Tibial artery (tissue), 4 donors: ENCODE measurements at regions not wholly inside any gene's neighbourhood (a gene's known extent, or its start where the extent isn't known, plus 50 kb on each side); places are given as distances from the start of the nearest gene placed in this dataset.
"Not testable (repeated sequence)": the region's sequence is repeated elsewhere in the genome, so short reads cannot be mapped to it uniquely, and the experiment has no call there.

Experiments used
- DNase-seq, 2 donors: peaks; one replicate each; pipeline ENCODE4 v3.0.0-alpha.2; 2019
- H3K27ac ChIP-seq, 2 donors: fragments of 200-600 bp; sonication (generic) in 1 of 2; 1 replicate in 1 of 2; 2 replicates in 1 of 2; pipeline ENCODE4 v1.5.1; 2018 to 2019; ENCODE audit warnings: mild to moderate bottlenecking in 1 of 2
- H3K27me3 ChIP-seq, 2 donors: fragments of 200-600 bp; sonication (generic) in 1 of 2; one replicate each; pipeline versions ENCODE4 v1.5.1 to v1.6.0; 2016 to 2019
- H3K36me3 ChIP-seq, 3 donors: fragments of 200-600 bp; sonication (generic) in 2 of 3; one replicate each; pipeline ENCODE4 v1.5.1; 2016 to 2019; ENCODE audit warnings: mild to moderate bottlenecking in 2 of 3
- H3K4me1 ChIP-seq, 4 donors: fragments of 200-600 bp; sonication (generic) in 2 of 4; 1 replicate in 3 of 4; 2 replicates in 1 of 4; pipeline ENCODE4 v1.5.1; 2016 to 2019
- H3K4me3 ChIP-seq, 2 donors: fragments of 200-600 bp; sonication (generic) in 1 of 2; 1 replicate in 1 of 2; 2 replicates in 1 of 2; pipeline ENCODE4 v1.5.1; 2018 to 2019; ENCODE audit warnings: mild to moderate bottlenecking in 2 of 2
- H3K9me3 ChIP-seq, 3 donors: fragments of 200-600 bp; sonication (generic) in 1 of 3; one replicate each; pipeline ENCODE4 v1.5.1; 2016 to 2019
- intact Hi-C: fragments of 100-400 bp; cut with DNase I; formaldehyde crosslinking; loops from one replicate; pipeline ENCODE4 v1.15.0; 2023; ENCODE audit warnings: low total_unique reads
- TF ChIP-seq, protein P1 (sequence below), 2 experiments: fragments of 200-600 bp in 1 of 2; fragments of 450-650 bp in 1 of 2; IDR thresholded peaks; one replicate each; pipeline ENCODE4 v1.5.1; 2017 to 2019; ENCODE audit warnings: antibody characterized with exemption in 2 of 2, mild to moderate bottlenecking in 1 of 2, moderate library complexity in 1 of 2

GRCh38 chr16:26988186-26988585 is 78.5 kb upstream of the C16orf82 start:
- DNase-seq: no peak
- H3K4me3 ChIP-seq: no peak overlapping the region
- TF ChIP-seq, protein P1, sequence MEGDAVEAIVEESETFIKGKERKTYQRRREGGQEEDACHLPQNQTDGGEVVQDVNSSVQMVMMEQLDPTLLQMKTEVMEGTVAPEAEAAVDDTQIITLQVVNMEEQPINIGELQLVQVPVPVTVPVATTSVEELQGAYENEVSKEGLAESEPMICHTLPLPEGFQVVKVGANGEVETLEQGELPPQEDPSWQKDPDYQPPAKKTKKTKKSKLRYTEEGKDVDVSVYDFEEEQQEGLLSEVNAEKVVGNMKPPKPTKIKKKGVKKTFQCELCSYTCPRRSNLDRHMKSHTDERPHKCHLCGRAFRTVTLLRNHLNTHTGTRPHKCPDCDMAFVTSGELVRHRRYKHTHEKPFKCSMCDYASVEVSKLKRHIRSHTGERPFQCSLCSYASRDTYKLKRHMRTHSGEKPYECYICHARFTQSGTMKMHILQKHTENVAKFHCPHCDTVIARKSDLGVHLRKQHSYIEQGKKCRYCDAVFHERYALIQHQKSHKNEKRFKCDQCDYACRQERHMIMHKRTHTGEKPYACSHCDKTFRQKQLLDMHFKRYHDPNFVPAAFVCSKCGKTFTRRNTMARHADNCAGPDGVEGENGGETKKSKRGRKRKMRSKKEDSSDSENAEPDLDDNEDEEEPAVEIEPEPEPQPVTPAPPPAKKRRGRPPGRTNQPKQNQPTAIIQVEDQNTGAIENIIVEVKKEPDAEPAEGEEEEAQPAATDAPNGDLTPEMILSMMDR (IDR thresholded peaks at IDR 0.05): no peak
- H3K36me3 ChIP-seq: no peaks in the 10 kb centered on the region
- H3K9me3 ChIP-seq: no peaks in the 10 kb centered on the region
- intact Hi-C loops: no loop called here
- no peaks in the 10 kb centered on the region for H3K27me3 ChIP-seq
- H3K27ac ChIP-seq: no peak overlapping the region
- H3K4me1 ChIP-seq: no peaks in the 10 kb centered on the region

- H3K4me1 ChIP-seq, H3K36me3 ChIP-seq, intact Hi-C loops, H3K4me3 ChIP-seq, DNase-seq, H3K9me3 ChIP-seq, H3K27ac ChIP-seq, H3K27me3 ChIP-seq: not testable (repeated sequence)
Measured at GRCh38 chr16:26990384-26991120, 76.2 kb upstream of the C16orf82 start.

DNA sequence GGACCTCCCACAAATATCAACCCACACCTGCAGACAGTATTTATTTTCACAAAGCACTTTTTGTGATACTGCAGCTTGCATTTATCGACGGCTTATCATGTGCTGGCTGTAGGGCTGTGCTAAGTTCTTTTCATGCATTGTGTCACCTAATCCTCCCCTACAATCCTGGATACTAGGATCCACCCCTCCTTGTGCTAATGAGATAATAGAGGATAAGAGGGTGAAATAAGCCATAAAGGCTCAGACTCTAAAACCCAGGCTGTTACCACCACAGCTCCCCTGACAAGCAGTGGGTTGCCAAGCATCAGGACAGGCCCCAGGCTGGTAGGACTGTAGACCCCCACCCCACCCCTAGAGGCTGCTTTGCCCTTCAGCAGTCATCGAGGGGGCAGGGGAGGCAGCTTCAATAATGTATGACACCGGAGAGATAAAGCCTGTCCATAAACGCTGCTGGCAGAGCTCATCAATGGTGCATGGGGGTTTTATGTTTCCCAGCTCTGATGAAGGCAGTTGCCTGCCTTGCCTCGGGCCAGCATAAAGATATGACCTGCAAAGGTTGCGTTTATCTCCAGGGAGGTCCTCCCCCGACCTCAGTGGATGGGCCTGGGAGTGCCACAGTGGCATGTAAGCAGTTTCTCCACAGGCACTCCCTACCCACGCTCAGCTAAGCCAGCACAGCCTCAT is 73.9 kb upstream of the C16orf82 start:
- Histone ChIP-seq H3K27me3 (peaks cover 0 to 2% of the 10 kb centered on the region in 2 donors), H3K4me1 (no peaks in the 10 kb centered on the region), H3K27ac (no peak overlapping the region), H3K9me3 (peaks cover 0 to 6% (median 5%) of the 10 kb centered on the region in 3 donors), H3K4me3 (no peak overlapping the region), H3K36me3 (no peaks in the 10 kb centered on the region)
- TF ChIP-seq, protein P1 (IDR thresholded peaks at IDR 0.05): no peak
- DNase-seq: no peak
- intact Hi-C loops: no loop called here

- peaks cover 0 to 2% of the 10 kb centered on the region in 2 donors for H3K27me3 ChIP-seq
- DNase-seq: no peak
- no peaks in the 10 kb centered on the region for H3K36me3 ChIP-seq
- no peaks in the 10 kb centered on the region for H3K4me1 ChIP-seq
- TF ChIP-seq, protein P1 (IDR thresholded peaks at IDR 0.05): no peak
- H3K9me3 ChIP-seq: peaks cover 0 to 6% (median 5%) of the 10 kb centered on the region in 3 donors
- H3K4me3 ChIP-seq: no peak overlapping the region
- H3K27ac ChIP-seq: no peak overlapping the region
- intact Hi-C loops: no loop called here
Measured at GRCh38 chr16:26993511-26993910, 73.2 kb upstream of the C16orf82 start.

- DNase-seq: no peak
- no peak overlapping the region for H3K27ac ChIP-seq
- H3K4me3 ChIP-seq: no peak overlapping the region
- TF ChIP-seq, protein P1 (IDR thresholded peaks at IDR 0.05): no peak
- intact Hi-C loops: no loop called here
- peaks cover 0 to 6% (median 5%) of the 10 kb centered on the region in 3 donors for H3K9me3 ChIP-seq
- H3K36me3 ChIP-seq: no peaks in the 10 kb centered on the region
- no peaks in the 10 kb centered on the region for H3K4me1 ChIP-seq
- H3K27me3 ChIP-seq: peaks cover 0 to 2% of the 10 kb centered on the region in 2 donors
Measured at GRCh38 chr16:26993963-26994362, 72.8 kb upstream of the C16orf82 start.

GRCh38 chr16:26995522-26995921 is 71.2 kb upstream of the C16orf82 start:
- DNase-seq: no peak
- TF ChIP-seq, protein P1 (IDR thresholded peaks at IDR 0.05): no peak
- H3K9me3 ChIP-seq: peaks cover 0 to 6% (median 5%) of the 10 kb centered on the region in 3 donors
- H3K36me3 ChIP-seq: no peaks in the 10 kb centered on the region
- no peak overlapping the region for H3K4me3 ChIP-seq
- H3K4me1 ChIP-seq: no peaks in the 10 kb centered on the region
- H3K27ac ChIP-seq: no peak overlapping the region
- intact Hi-C loops: no loop called here
- H3K27me3 ChIP-seq: peaks cover 0 to 2% of the 10 kb centered on the region in 2 donors
